B cell (primary cell): ENCODE measurements at regions not wholly inside any gene's neighbourhood (a gene's known extent, or its start where the extent isn't known, plus 50 kb on each side); places are given as distances from the start of the nearest gene placed in this dataset.

ENCODE experiments used
- ATAC-seq: fragments of 200-7000 bp; cut with Tn5 transposase; one replicate; pipeline ENCODE4 v1.10.0; 2021; ENCODE audit warnings: low read depth, mild to moderate bottlenecking, moderate number of reproducible peaks, moderate library complexity
- CTCF ChIA-PET: fragments of 350-600 bp; sonication (Branson Sonifier 250); formaldehyde crosslinking; loops from one replicate; lab custom pipeline; 2021; ENCODE audit warnings: antibody characterized with exemption, inconsistent platforms; lab: Charles Lee
- POLR2A ChIA-PET: fragments of 350-600 bp; sonication (Branson Sonifier 250); formaldehyde crosslinking; loops from one replicate; lab custom pipeline; 2021; ENCODE audit warnings: antibody characterized with exemption; lab: Charles Lee
- DNase-seq: peaks from one replicate; pipeline ENCODE4 v3.0.0; 2013
- H2AFZ ChIP-seq: 2 replicates; pipeline ENCODE4 v1.6.1; 2012; ENCODE audit warnings: mild to moderate bottlenecking, low read depth, low read length; ENCODE audit not compliant: insufficient read depth, poor library complexity, severe bottlenecking
- H3K27ac ChIP-seq, 2 donors: 1 replicate in 1 of 2; 2 replicates in 1 of 2; pipeline ENCODE4 v1.5.1; 2012 to 2013; ENCODE audit warnings: low read length in 2 of 2, mild to moderate bottlenecking in 2 of 2, moderate library complexity in 1 of 2
- H3K27me3 ChIP-seq, 4 experiments: fragments of 200-600 bp in 1 of 4; sonication (generic) in 1 of 4; replicated peaks in 1 of 4; 1 replicate in 2 of 4; 2 replicates in 2 of 4; pipeline versions ENCODE4 v1.6.1 to v1.7.0; 2013 to 2016; ENCODE audit warnings: low read length in 3 of 4, mild to moderate bottlenecking in 2 of 4, mixed read lengths in 1 of 4, moderate library complexity in 1 of 4; ENCODE audit not compliant: insufficient read depth in 4 of 4, control insufficient read depth in 3 of 4; ENCODE audit errors: control extremely low read depth in 1 of 4
- H3K36me3 ChIP-seq, 2 experiments: replicated peaks in 1 of 2; 1 replicate in 1 of 2; 2 replicates in 1 of 2; pipeline versions ENCODE4 v1.6.1 to v1.7.1; 2013; ENCODE audit warnings: low read length in 1 of 2; ENCODE audit not compliant: insufficient read depth in 2 of 2, control insufficient read depth in 1 of 2; ENCODE audit errors: control extremely low read depth in 1 of 2, extremely low read depth in 1 of 2
- H3K4me1 ChIP-seq, 2 donors: fragments of 200-600 bp in 1 of 2; sonication (generic) in 1 of 2; 1 replicate in 1 of 2; 2 replicates in 1 of 2; pipeline versions ENCODE4 v1.5.1 to v1.6.1; 2013 to 2017; ENCODE audit warnings: low read length in 2 of 2; ENCODE audit not compliant: control insufficient read depth in 2 of 2, insufficient read depth in 2 of 2
- H3K4me2 ChIP-seq: replicated peaks from 2 replicates; pipeline ENCODE3; 2012; ENCODE audit warnings: mild to moderate bottlenecking, low read depth, low read length; ENCODE audit not compliant: poor library complexity, severe bottlenecking
- H3K4me3 ChIP-seq, 5 experiments: fragments of 200-600 bp in 1 of 5; sonication (generic) in 1 of 5; 1 replicate in 3 of 5; 2 replicates in 2 of 5; pipeline versions ENCODE4 v1.5.1 to v1.7.0; 2011 to 2016; ENCODE audit warnings: low read length in 4 of 5, mild to moderate bottlenecking in 4 of 5, low read depth in 2 of 5, control low read depth in 1 of 5, moderate library complexity in 1 of 5; ENCODE audit not compliant: insufficient read depth in 1 of 5; ENCODE audit errors: control extremely low read depth in 1 of 5, extremely low read depth in 1 of 5
- H3K79me2 ChIP-seq: fragments of 200-600 bp; sonication (generic); one replicate; pipeline ENCODE4 v1.6.0; 2016; ENCODE audit warnings: low read length; ENCODE audit not compliant: control insufficient read depth, insufficient read depth
- H3K9ac ChIP-seq: fragments of 200-600 bp; sonication (generic); 2 replicates; pipeline ENCODE4 v1.6.1; 2017; ENCODE audit warnings: mild to moderate bottlenecking, low read length, moderate library complexity
- H3K9me3 ChIP-seq, 3 donors: one replicate each; pipeline versions ENCODE4 v1.6.1 to v1.7.1; 2013; ENCODE audit warnings: low read length in 2 of 3; ENCODE audit not compliant: control insufficient read depth in 2 of 3, insufficient read depth in 1 of 3; ENCODE audit errors: control extremely low read depth in 1 of 3
- H4K20me1 ChIP-seq: 2 replicates; pipeline ENCODE4 v1.6.0; 2012; ENCODE audit warnings: mild to moderate bottlenecking, low read length; ENCODE audit not compliant: insufficient read depth, control insufficient read depth, poor library complexity, severe bottlenecking
- H3K27ac Mint-ChIP-seq: one replicate; pipeline ENCODE4 v1.8.0; 2021; ENCODE audit warnings: mixed read lengths
- H3K27me3 Mint-ChIP-seq: one replicate; pipeline ENCODE4 v1.8.0; 2021; ENCODE audit warnings: mixed read lengths
- H3K4me1 Mint-ChIP-seq: one replicate; pipeline ENCODE4 v1.8.0; 2021; ENCODE audit warnings: mixed read lengths
- H3K4me3 Mint-ChIP-seq: one replicate; pipeline ENCODE4 v1.8.0; 2021; ENCODE audit warnings: mixed read lengths
- H3K9me3 Mint-ChIP-seq: one replicate; pipeline ENCODE4 v1.8.0; 2022; ENCODE audit warnings: mixed read lengths; ENCODE audit not compliant: insufficient read depth
- EZH2 ChIP-seq: IDR thresholded peaks from 2 replicates; pipeline ENCODE4 v1.6.1; 2012; ENCODE audit warnings: borderline replicate concordance, low read depth, mild to moderate bottlenecking, moderate library complexity, low read length; ENCODE audit not compliant: insufficient read depth, poor library complexity, severe bottlenecking
- WGBS: methylation state at CpG from one replicate; pipeline ENCODE4 v1.1.5; 2013; ENCODE audit warnings: missing lambda C conversion rate; ENCODE audit not compliant: insufficient coverage; 5-methylcytosine and 5-hydroxymethylcytosine counted together
- intact Hi-C: fragments of 100-400 bp; cut with micrococcal nuclease; formaldehyde crosslinking; loops from one replicate; pipeline ENCODE4 v1.10.0; 2022
- TF ChIP-seq, protein P1 (sequence below): fragments of 200-600 bp; IDR thresholded peaks from one replicate; pipeline ENCODE4 v1.8.0; 2022; ENCODE audit warnings: antibody characterized with exemption, mild to moderate bottlenecking

DNA sequence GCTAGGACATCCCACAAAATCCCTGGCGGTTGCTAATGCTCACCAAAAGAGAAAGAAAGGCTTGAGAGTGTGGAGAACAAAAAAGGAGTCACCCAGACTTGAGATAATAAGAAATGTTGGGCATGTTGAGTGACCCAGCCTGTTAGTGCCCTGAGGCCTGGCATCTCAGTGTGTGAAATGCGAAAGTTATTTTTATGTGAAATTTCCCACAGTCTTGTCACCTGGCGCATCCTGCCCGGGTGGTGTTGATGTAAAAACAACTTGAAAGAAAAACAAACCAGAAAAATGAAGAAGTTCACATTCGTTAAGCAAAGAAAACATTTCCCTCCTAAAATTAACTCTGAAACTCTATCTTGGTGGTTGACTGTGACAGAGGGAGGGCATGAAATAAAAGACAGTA is 495.2 kb downstream of the MID1IP1 start:
- H3K9me3 Mint-ChIP-seq = no peaks in the 10 kb centered on the region
- Histone ChIP-seq H2AFZ (no peak overlapping the region), H3K27ac (peak overlapping the region; percentile 54 to 65), H3K4me3 (peak overlapping the region in 4 of 5 experiments; percentile 21 to 46 (median 34)), H3K79me2 (peaks cover 9% of the 10 kb centered on the region), H3K36me3 (no peaks in the 10 kb centered on the region), H3K4me2 (peak overlapping the region; percentile 48), H3K9me3 (no peaks in the 10 kb centered on the region), H4K20me1 (no peaks in the 10 kb centered on the region), H3K9ac (peak overlapping the region; percentile 11), H3K4me1 (peaks cover 25 to 33% of the 10 kb centered on the region in 2 donors), H3K27me3 (no peaks in the 10 kb centered on the region)
- TF ChIP-seq, protein P1, sequence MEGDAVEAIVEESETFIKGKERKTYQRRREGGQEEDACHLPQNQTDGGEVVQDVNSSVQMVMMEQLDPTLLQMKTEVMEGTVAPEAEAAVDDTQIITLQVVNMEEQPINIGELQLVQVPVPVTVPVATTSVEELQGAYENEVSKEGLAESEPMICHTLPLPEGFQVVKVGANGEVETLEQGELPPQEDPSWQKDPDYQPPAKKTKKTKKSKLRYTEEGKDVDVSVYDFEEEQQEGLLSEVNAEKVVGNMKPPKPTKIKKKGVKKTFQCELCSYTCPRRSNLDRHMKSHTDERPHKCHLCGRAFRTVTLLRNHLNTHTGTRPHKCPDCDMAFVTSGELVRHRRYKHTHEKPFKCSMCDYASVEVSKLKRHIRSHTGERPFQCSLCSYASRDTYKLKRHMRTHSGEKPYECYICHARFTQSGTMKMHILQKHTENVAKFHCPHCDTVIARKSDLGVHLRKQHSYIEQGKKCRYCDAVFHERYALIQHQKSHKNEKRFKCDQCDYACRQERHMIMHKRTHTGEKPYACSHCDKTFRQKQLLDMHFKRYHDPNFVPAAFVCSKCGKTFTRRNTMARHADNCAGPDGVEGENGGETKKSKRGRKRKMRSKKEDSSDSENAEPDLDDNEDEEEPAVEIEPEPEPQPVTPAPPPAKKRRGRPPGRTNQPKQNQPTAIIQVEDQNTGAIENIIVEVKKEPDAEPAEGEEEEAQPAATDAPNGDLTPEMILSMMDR = no peak
- no peak for TF ChIP-seq EZH2
- DNase-seq (no peak), ATAC-seq (no peak)
- peaks cover 59% of the 10 kb centered on the region for H3K4me1 Mint-ChIP-seq
- intact Hi-C loops = no loop called here
- POLR2A ChIA-PET = no interaction called here
- CTCF ChIA-PET = no interaction called here
- H3K27ac Mint-ChIP-seq = peak overlapping the region; percentile 74
- WGBS = 0% methylated on average over 1 of the region's 5 CpGs
- peak overlapping the region; percentile 77 for H3K4me3 Mint-ChIP-seq
- peaks cover 3% of the 10 kb centered on the region for H3K27me3 Mint-ChIP-seq

DNA sequence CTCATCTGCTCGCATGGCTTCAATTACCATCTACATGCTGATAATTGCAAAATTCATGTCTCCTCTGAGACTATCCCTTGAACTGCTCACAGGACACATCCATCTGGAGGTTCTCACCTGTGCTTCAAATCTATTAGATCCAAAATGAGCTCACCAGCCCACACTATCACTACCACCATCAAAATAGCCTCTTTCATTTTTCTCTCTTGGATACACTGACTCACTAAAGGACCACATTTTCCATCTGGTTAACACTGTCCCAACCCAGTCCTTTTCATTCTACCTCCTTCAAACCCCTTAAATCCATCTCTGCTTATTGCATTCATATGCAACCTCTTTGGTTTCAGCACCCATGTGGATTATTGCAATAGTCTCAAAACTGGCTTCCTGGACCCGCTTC is 497.6 kb downstream of the MID1IP1 start:
- no peak for ATAC-seq
- ChIA-PET CTCF (no interaction called here), POLR2A (no interaction called here)
- peak overlapping the region; percentile 62 for H3K4me3 Mint-ChIP-seq
- peak overlapping the region; percentile 60 for H3K4me2 ChIP-seq
- intact Hi-C loops = no loop called here
- peaks cover 9% of the 10 kb centered on the region for H3K79me2 ChIP-seq
- H3K27ac ChIP-seq = peak overlapping the region; percentile 27 to 64
- peak overlapping the region; percentile 11 for H3K9ac ChIP-seq
- peaks cover 49% of the 10 kb centered on the region for H3K4me1 Mint-ChIP-seq
- H3K27ac Mint-ChIP-seq = peak overlapping the region; percentile 47
- TF ChIP-seq EZH2 = no peak
- TF ChIP-seq, protein P1 = no peak
- H3K9me3 Mint-ChIP-seq = no peaks in the 10 kb centered on the region
- H3K4me1 ChIP-seq = peaks cover 28 to 32% of the 10 kb centered on the region in 2 donors
- H3K27me3 ChIP-seq = no peaks in the 10 kb centered on the region
- H4K20me1 ChIP-seq = no peaks in the 10 kb centered on the region
- peak overlapping the region in 4 of 5 experiments; percentile 23 to 46 (median 40) for H3K4me3 ChIP-seq
- DNase-seq = no peak
- no peaks in the 10 kb centered on the region for H3K36me3 ChIP-seq
- peaks cover 0 to 8% (median 7%) of the 10 kb centered on the region in 3 donors for H3K9me3 ChIP-seq
- WGBS = 100% methylated on average over 1 of the region's 2 CpGs
- H2AFZ ChIP-seq = no peak overlapping the region
- peaks cover 3% of the 10 kb centered on the region for H3K27me3 Mint-ChIP-seq
